DMS153 (cell line): ENCODE measurements at regions not wholly inside any gene's neighbourhood (a gene's known extent, or its start where the extent isn't known, plus 50 kb on each side); places are given as distances from the start of the nearest gene placed in this dataset.
"Not testable (repeated sequence)": the region's sequence is repeated elsewhere in the genome, so short reads cannot be mapped to it uniquely, and the experiment has no call there.

Experiments
- DNase-seq: peaks from one replicate; lab custom pipeline; 2025; lab: John Stamatoyannopoulos, UW

GRCh38 chr5:21603796-21604195 is 1249.3 kb downstream of the CDH12 start:
- DNase-seq, result no peak

GRCh38 chr5:21594566-21594965 is 1258.6 kb downstream of the CDH12 start:
- no peak for DNase-seq

GRCh38 chr5:21593261-21593660 is 1259.9 kb downstream of the CDH12 start:
- no peak for DNase-seq

GRCh38 chr5:21581508-21581907 is 1271.6 kb downstream of the CDH12 start:
- DNase-seq, result no peak

GRCh38 chr5:21574961-21575360 is 1278.2 kb downstream of the CDH12 start:
- no peak for DNase-seq

- DNase-seq, result no peak
Measured at GRCh38 chr5:21574438-21574837, 1278.7 kb downstream of the CDH12 start.

GRCh38 chr5:21573416-21574314 is 1279.5 kb downstream of the CDH12 start:
- DNase-seq, result peak; percentile 74

- DNase-seq, result not testable (repeated sequence)
Measured at GRCh38 chr5:21571196-21571595, 1281.9 kb downstream of the CDH12 start.

GRCh38 chr5:21559109-21559508 is 1294.0 kb downstream of the CDH12 start:
- DNase-seq, result not testable (repeated sequence)

GRCh38 chr5:21552263-21552662 is 1300.9 kb downstream of the CDH12 start:
- not testable (repeated sequence) for DNase-seq

- DNase-seq, result not testable (repeated sequence)
Measured at GRCh38 chr5:21550916-21551315, 1302.2 kb downstream of the CDH12 start.

- not testable (repeated sequence) for DNase-seq
Measured at GRCh38 chr5:21547656-21548055, 1305.5 kb downstream of the CDH12 start.

GRCh38 chr5:21535114-21535513 is 1318.0 kb downstream of the CDH12 start:
- DNase-seq, result not testable (repeated sequence)

- DNase-seq, result not testable (repeated sequence)
Measured at GRCh38 chr5:21521157-21521556, 1332.0 kb downstream of the CDH12 start.

GRCh38 chr5:21496926-21497325 is 1356.2 kb downstream of the CDH12 start:
- not testable (repeated sequence) for DNase-seq

- not testable (repeated sequence) for DNase-seq
Measured at GRCh38 chr5:21496056-21496455, 1357.1 kb downstream of the CDH12 start.

- DNase-seq, result not testable (repeated sequence)
Measured at GRCh38 chr5:21495235-21495634, 1357.9 kb downstream of the CDH12 start.

GRCh38 chr5:21494033-21494432 is 1359.1 kb downstream of the CDH12 start:
- not testable (repeated sequence) for DNase-seq

- DNase-seq, result not testable (repeated sequence)
Measured at GRCh38 chr5:21491182-21491581, 1362.0 kb downstream of the CDH12 start.

GRCh38 chr5:21488828-21489227 is 1364.3 kb downstream of the CDH12 start:
- not testable (repeated sequence) for DNase-seq

- DNase-seq, result not testable (repeated sequence)
Measured at GRCh38 chr5:21485458-21486000, 1367.6 kb downstream of the CDH12 start.

- not testable (repeated sequence) for DNase-seq
Measured at GRCh38 chr5:21484498-21484889, 1368.7 kb downstream of the CDH12 start.

GRCh38 chr5:21483790-21484497 is 1369.2 kb downstream of the CDH12 start:
- not testable (repeated sequence) for DNase-seq
